ENCODE measurements at regions not wholly inside any gene's neighbourhood (a gene's known extent, or its start where the extent isn't known, plus 50 kb on each side); places are given as distances from the start of the nearest gene placed in this dataset.

DNA sequence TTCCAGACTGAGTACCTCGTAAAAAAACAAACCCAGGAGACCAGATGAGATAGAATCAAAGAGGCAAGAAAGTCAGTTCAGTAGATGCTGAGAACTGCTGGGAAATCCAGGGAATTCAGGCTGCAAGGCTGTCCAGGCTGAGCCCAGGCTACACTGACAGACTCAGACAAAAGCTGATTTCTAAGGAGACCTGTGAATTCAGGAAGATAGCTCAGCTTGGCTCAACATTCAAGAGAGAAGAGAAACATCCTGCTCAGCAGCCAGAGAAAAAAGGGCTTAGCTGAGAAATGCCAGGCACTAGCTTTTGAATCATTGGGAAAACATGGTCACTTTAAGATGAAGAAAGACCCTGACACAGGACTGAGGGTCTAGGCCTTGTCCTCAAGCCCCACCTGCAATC is 118.2 kb upstream of the SLC44A1 start:
- no peaks in the 10 kb centered on the region for H3K9me3 ChIP-seq
- H3K27me3 ChIP-seq: no peaks in the 10 kb centered on the region
- no peak for DNase-seq
- H3K4me3 ChIP-seq: no peak overlapping the region
- no peaks in the 10 kb centered on the region for H3K4me1 ChIP-seq
- TF ChIP-seq, protein P1, sequence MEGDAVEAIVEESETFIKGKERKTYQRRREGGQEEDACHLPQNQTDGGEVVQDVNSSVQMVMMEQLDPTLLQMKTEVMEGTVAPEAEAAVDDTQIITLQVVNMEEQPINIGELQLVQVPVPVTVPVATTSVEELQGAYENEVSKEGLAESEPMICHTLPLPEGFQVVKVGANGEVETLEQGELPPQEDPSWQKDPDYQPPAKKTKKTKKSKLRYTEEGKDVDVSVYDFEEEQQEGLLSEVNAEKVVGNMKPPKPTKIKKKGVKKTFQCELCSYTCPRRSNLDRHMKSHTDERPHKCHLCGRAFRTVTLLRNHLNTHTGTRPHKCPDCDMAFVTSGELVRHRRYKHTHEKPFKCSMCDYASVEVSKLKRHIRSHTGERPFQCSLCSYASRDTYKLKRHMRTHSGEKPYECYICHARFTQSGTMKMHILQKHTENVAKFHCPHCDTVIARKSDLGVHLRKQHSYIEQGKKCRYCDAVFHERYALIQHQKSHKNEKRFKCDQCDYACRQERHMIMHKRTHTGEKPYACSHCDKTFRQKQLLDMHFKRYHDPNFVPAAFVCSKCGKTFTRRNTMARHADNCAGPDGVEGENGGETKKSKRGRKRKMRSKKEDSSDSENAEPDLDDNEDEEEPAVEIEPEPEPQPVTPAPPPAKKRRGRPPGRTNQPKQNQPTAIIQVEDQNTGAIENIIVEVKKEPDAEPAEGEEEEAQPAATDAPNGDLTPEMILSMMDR (IDR thresholded peaks at IDR 0.05): no peak
- no peak for TF ChIP-seq POLR2A (IDR thresholded peaks at IDR 0.05)
- intact Hi-C loops (cut with DNase I; ENCODE audit: low total_unique reads): no loop called here
- H3K27ac ChIP-seq: no peak overlapping the region
- H3K36me3 ChIP-seq: no peaks in the 10 kb centered on the region

DNA sequence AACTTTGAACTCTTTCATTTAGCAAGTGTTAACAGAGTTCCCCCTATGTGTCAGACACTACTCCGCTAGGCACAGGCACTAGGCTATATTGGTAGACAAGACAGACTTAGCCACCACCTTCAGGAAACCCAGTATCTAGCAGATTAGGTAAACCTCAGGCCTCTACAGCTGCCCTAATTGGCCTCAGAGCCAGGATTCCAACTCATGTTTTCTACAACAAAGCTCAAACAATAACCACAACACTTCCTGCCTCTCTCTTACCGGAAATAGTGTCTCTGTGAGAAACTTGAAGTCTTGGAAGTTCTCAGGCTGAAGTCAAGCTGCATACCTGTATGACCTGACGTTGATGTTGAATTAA is 116.6 kb upstream of the SLC44A1 start:
- intact Hi-C loops (cut with DNase I; ENCODE audit: low total_unique reads): no loop called here
- no peak overlapping the region for H3K27ac ChIP-seq
- H3K9me3 ChIP-seq: no peaks in the 10 kb centered on the region
- H3K4me1 ChIP-seq: no peaks in the 10 kb centered on the region
- no peak overlapping the region for H3K4me3 ChIP-seq
- TF ChIP-seq, protein P1 (IDR thresholded peaks at IDR 0.05): no peak
- TF ChIP-seq POLR2A (IDR thresholded peaks at IDR 0.05): no peak
- no peaks in the 10 kb centered on the region for H3K36me3 ChIP-seq
- no peak for DNase-seq
- H3K27me3 ChIP-seq: no peaks in the 10 kb centered on the region

DNA sequence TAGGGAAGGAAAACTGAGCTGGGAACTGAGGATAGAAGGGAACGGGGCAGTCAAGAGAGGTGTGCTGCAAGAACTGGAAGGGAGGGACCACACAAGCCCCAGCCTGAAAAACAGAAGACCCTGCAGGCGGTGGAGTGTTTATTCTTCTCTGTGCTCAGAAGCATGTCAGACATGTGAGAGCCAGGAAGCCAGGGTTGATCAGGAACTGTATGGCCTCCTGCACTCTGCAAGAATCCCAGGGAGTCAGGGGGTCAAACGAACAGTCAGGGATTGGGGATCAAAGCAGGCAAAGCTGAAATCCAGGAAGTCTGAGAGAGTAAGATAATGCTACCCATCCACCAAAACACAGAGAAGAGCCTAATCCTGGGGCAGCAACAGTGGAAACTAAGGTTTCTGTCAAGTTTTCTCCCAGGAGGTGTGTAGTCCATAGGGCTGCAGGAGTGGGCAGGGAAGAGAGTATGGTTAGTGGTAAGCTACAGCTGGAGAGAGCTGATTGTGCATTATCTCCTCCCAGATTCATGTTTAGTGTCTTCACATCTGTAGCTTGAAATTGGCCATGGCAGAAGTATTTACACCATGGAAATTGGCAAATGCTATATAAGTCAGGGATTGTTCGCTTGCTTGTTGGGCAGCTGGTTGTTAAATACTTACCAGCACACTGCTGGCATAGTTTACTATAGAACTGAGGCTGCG is 115.4 kb upstream of the SLC44A1 start:
- H3K27me3 ChIP-seq: no peaks in the 10 kb centered on the region
- no peak overlapping the region for H3K4me3 ChIP-seq
- DNase-seq: no peak
- H3K9me3 ChIP-seq: no peaks in the 10 kb centered on the region
- H3K36me3 ChIP-seq: no peaks in the 10 kb centered on the region
- intact Hi-C loops (cut with DNase I; ENCODE audit: low total_unique reads): no loop called here
- no peaks in the 10 kb centered on the region for H3K4me1 ChIP-seq
- no peak overlapping the region for H3K27ac ChIP-seq
- TF ChIP-seq, protein P1 (IDR thresholded peaks at IDR 0.05): no peak
- no peak for TF ChIP-seq POLR2A (IDR thresholded peaks at IDR 0.05)

DNA sequence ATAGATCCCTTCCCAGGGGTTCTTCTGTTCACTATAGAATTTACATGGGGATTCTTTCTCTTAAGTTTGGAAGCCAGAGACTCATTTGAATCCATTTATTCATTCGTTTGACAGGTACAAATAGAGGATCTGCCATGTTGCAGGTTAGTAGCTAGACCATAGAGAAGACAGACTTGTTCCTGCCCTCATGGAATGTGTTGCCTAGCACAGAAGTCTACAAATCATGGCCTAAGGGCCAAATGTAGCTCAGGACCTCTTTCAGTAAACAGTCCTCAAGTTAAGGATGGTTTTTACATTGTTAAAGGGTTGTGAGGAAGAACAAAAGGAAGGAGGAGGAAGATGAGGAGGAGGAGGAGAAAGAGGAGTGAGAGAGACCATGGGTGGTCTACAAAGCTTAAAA is 114.7 kb upstream of the SLC44A1 start:
- no peak for DNase-seq
- intact Hi-C loops (cut with DNase I; ENCODE audit: low total_unique reads): no loop called here
- no peaks in the 10 kb centered on the region for H3K27me3 ChIP-seq
- no peak overlapping the region for H3K4me3 ChIP-seq
- H3K9me3 ChIP-seq: no peaks in the 10 kb centered on the region
- H3K4me1 ChIP-seq: no peaks in the 10 kb centered on the region
- no peaks in the 10 kb centered on the region for H3K36me3 ChIP-seq
- H3K27ac ChIP-seq: no peak overlapping the region
- TF ChIP-seq, protein P1 (IDR thresholded peaks at IDR 0.05): no peak
- no peak for TF ChIP-seq POLR2A (IDR thresholded peaks at IDR 0.05)

DNA sequence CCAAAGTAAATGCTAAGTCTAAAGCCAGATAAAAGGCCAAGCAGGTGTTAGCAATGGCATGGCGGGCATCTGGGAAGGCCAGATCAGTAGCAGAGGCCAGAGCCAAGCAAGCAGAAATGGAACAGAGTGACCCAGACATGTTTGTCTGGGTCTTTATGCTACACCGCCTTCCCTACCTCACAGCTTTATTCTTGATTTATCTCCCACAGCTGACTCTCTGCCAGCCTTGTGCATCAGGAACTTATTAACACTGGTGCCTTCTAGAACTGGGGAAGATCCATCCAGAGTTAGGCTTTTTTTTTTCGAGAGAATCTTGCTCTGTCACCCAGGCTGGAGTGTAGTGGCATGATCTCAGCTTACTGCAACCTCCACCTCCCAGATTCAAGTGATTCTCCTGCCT is 112.5 kb upstream of the SLC44A1 start:
- no peak for DNase-seq
- no peaks in the 10 kb centered on the region for H3K36me3 ChIP-seq
- no peak for TF ChIP-seq POLR2A (IDR thresholded peaks at IDR 0.05)
- TF ChIP-seq, protein P1 (IDR thresholded peaks at IDR 0.05): no peak
- no peaks in the 10 kb centered on the region for H3K9me3 ChIP-seq
- intact Hi-C loops (cut with DNase I; ENCODE audit: low total_unique reads): no loop called here
- no peaks in the 10 kb centered on the region for H3K27me3 ChIP-seq
- H3K4me1 ChIP-seq: no peaks in the 10 kb centered on the region
- no peak overlapping the region for H3K27ac ChIP-seq
- H3K4me3 ChIP-seq: no peak overlapping the region
